ENCODE measurements at regions not wholly inside any gene's neighbourhood (a gene's known extent, or its start where the extent isn't known, plus 50 kb on each side); places are given as distances from the start of the nearest gene placed in this dataset.

DNA sequence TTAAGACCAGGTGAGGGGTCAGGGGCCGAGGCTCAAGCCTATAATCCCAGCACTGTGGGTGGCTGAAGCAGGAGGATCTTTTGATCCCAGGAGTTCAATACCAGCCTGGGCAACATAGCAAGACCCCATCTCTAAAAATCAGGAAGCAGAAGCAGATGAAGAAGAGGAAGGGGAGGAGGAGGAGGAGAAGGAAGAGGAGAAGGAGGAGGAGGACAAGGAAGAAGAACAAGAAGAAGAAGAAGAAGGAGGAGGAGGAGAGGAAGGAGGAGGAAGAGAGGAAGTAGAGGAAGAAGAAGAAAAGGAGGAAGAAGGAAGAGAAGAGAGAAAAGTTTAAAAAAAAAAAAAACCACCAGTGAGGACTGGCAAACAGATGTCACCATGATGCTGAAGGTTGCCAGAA is 92.0 kb upstream of the TMEM26 start:
- DNase-seq: no peak

- DNase-seq: no peak
Measured at GRCh38 chr10:61543831-61544230, 90.7 kb upstream of the TMEM26 start.

DNA sequence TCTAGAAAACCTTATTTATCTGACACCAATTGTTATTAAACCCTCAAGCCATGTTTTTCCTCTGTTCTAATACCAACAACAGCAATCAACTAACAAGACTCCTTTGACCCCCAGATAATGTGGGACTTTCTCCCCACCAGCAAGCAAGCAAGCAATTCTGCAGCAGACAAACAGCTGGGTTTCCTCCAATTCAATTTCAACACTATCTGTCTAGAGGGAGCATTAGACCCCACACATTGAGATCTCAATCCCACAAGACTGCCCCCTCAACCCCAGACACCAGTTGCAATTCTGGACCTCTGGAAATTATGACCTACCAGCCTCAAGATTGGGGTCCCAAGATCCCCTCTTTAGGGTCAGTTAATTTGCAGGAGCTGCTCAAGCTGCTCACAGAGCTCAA is 89.4 kb upstream of the TMEM26 start:
- no peak for DNase-seq

- no peak for DNase-seq
Measured at GRCh38 chr10:61541960-61542359, 88.8 kb upstream of the TMEM26 start.

DNA sequence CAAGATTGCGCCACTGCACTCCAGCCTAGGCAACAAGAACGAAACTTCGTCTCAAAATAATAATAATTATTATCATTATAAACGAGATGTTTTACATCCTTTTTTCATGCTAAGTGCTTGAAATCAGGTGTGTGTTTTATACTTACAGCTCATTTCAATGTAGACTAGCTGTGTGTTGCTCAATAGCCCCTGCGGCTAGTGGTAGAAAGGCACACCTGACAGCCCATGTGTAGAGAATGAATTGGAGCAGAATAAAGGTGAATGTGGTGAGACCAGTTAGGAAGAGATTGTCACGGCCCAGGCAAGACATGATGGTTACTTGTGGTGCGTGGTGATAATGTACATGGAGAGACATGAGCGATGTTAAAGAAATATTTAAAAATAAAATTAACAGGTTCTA is 86.7 kb upstream of the TMEM26 start:
- DNase-seq: no peak

DNA sequence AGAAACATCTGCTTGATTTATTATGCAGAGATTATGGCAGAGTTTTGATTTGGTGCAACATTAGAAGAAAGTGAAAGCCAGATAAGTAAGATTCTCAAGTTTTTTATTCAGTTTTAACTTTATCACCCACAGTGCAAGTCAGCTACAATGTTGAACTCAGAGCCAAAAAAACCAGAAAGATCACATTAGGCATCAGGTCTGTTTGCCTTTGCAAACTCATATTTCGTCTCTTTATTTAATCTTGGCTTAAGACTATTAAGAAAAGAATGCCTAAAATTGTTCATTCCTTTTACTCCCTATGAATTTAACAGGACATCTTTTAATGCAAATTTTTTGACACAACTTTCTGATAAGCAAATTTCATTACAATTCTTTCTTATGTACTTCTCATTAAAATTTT is 76.0 kb upstream of the TMEM26 start:
- DNase-seq: no peak

DNA sequence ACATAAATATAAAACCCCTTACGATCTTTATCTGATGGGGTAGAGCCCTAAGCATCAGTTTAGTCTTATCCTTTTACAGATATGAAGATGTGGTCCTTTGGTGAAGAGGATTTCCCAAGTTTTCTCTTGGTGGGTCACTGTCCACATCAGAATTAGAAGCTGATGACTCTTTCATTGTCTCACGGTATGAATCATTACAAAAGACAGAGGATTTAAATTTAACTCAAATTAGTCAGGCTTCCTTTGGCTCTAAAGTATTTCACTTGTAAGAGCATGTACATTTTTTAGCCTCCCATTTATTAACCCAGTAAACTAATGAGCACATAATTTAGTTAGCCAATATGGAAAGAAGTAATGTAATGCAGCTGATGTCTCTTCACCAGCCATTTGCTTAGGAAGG is 49.9 kb upstream of the TMEM26 start:
- DNase-seq: no peak

Measured in NCI-H446 treated with DMSO at 0.1 percent for 48 hours (cell line).